ENCODE measurements at regions not wholly inside any gene's neighbourhood (a gene's known extent, or its start where the extent isn't known, plus 50 kb on each side); places are given as distances from the start of the nearest gene placed in this dataset.

GRCh38 chrX:42466332-42467046 is 311.5 kb downstream of the PPP1R2C start:
- Histone ChIP-seq H3K27ac (ENCODE audit: low read depth in 1 of 2, low read length in 1 of 2) (no peak overlapping the region), H3K9me3 (ENCODE audit: control insufficient read depth in 4 of 4, insufficient read depth in 3 of 4, low read length in 3 of 4) (peaks cover 0 to 3% (median 0%) of the 10 kb centered on the region in 4 donors), H3K36me3 (ENCODE audit: control insufficient read depth in 4 of 4, insufficient read depth in 4 of 4, low read length in 4 of 4) (no peaks in the 10 kb centered on the region), H3K9ac (ENCODE audit: insufficient read depth in 1 of 2, low read length in 2 of 2) (no peak overlapping the region), H3K27me3 (ENCODE audit: control insufficient read depth in 3 of 3, insufficient read depth in 3 of 3, low read length in 2 of 3) (peaks cover 0 to 2% (median 2%) of the 10 kb centered on the region in 3 donors), H3K4me1 (ENCODE audit: control insufficient read depth in 5 of 5, insufficient read depth in 5 of 5, low read length in 5 of 5) (no peaks in the 10 kb centered on the region), H3K4me3 (no peak overlapping the region)
- WGBS, 2 donors, result 76 to 82% methylated on average over 4 of the region's 4 CpGs
- TF ChIP-seq, protein P1, sequence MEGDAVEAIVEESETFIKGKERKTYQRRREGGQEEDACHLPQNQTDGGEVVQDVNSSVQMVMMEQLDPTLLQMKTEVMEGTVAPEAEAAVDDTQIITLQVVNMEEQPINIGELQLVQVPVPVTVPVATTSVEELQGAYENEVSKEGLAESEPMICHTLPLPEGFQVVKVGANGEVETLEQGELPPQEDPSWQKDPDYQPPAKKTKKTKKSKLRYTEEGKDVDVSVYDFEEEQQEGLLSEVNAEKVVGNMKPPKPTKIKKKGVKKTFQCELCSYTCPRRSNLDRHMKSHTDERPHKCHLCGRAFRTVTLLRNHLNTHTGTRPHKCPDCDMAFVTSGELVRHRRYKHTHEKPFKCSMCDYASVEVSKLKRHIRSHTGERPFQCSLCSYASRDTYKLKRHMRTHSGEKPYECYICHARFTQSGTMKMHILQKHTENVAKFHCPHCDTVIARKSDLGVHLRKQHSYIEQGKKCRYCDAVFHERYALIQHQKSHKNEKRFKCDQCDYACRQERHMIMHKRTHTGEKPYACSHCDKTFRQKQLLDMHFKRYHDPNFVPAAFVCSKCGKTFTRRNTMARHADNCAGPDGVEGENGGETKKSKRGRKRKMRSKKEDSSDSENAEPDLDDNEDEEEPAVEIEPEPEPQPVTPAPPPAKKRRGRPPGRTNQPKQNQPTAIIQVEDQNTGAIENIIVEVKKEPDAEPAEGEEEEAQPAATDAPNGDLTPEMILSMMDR (IDR thresholded peaks at IDR 0.05; ENCODE audit: control extremely low read depth, extremely low read depth), result no peak
- DNase-seq (no peak), ATAC-seq (ENCODE audit: insufficient read depth, low FRiP score) (no peak)

- no peak overlapping the region for H3K4me3 ChIP-seq
- peaks cover 2 to 5% (median 5%) of the 10 kb centered on the region in 3 donors for H3K27me3 ChIP-seq (ENCODE audit: control insufficient read depth in 3 of 3, insufficient read depth in 3 of 3, low read length in 2 of 3)
- DNase-seq (no peak), ATAC-seq (ENCODE audit: insufficient read depth, low FRiP score) (no peak)
- 60 to 87% methylated on average over 1 of the region's 1 CpG for WGBS, 2 donors
- no peak overlapping the region for H3K27ac ChIP-seq (ENCODE audit: low read depth in 1 of 2, low read length in 1 of 2)
- no peaks in the 10 kb centered on the region for H3K4me1 ChIP-seq (ENCODE audit: control insufficient read depth in 5 of 5, insufficient read depth in 5 of 5, low read length in 5 of 5)
- peaks cover 0 to 3% (median 0%) of the 10 kb centered on the region in 4 donors for H3K9me3 ChIP-seq (ENCODE audit: control insufficient read depth in 4 of 4, insufficient read depth in 3 of 4, low read length in 3 of 4)
- no peaks in the 10 kb centered on the region for H3K36me3 ChIP-seq (ENCODE audit: control insufficient read depth in 4 of 4, insufficient read depth in 4 of 4, low read length in 4 of 4)
- no peak overlapping the region for H3K9ac ChIP-seq (ENCODE audit: insufficient read depth in 1 of 2, low read length in 2 of 2)
- TF ChIP-seq, protein P1 (IDR thresholded peaks at IDR 0.05; ENCODE audit: control extremely low read depth, extremely low read depth), result no peak
Measured at GRCh38 chrX:42465821-42466220, 312.1 kb downstream of the PPP1R2C start.

- Histone ChIP-seq H3K27ac (ENCODE audit: low read depth in 1 of 2, low read length in 1 of 2) (no peak overlapping the region), H3K27me3 (ENCODE audit: control insufficient read depth in 3 of 3, insufficient read depth in 3 of 3, low read length in 2 of 3) (peaks cover 2 to 5% (median 5%) of the 10 kb centered on the region in 3 donors), H3K9me3 (ENCODE audit: control insufficient read depth in 4 of 4, insufficient read depth in 3 of 4, low read length in 3 of 4) (peaks cover 0 to 2% (median 0%) of the 10 kb centered on the region in 4 donors), H3K4me3 (no peak overlapping the region), H3K4me1 (ENCODE audit: control insufficient read depth in 5 of 5, insufficient read depth in 5 of 5, low read length in 5 of 5) (no peaks in the 10 kb centered on the region), H3K36me3 (ENCODE audit: control insufficient read depth in 4 of 4, insufficient read depth in 4 of 4, low read length in 4 of 4) (no peaks in the 10 kb centered on the region), H3K9ac (ENCODE audit: insufficient read depth in 1 of 2, low read length in 2 of 2) (no peak overlapping the region)
- 79 to 99% methylated on average over 4 of the region's 4 CpGs for WGBS, 2 donors
- DNase-seq, result no peak
- no peak for ATAC-seq (ENCODE audit: insufficient read depth, low FRiP score)
- TF ChIP-seq, protein P1 (IDR thresholded peaks at IDR 0.05; ENCODE audit: control extremely low read depth, extremely low read depth), result no peak
Measured at GRCh38 chrX:42463706-42464490, 314.1 kb downstream of the PPP1R2C start.

Data from lung (tissue), 11 donors.